Activated CD4-positive, alpha-beta memory T cell treated with anti-CD3 and anti-CD28 coated beads for 36 hours (primary cell): ENCODE measurements at regions not wholly inside any gene's neighbourhood (a gene's known extent, or its start where the extent isn't known, plus 50 kb on each side); places are given as distances from the start of the nearest gene placed in this dataset.

Experiments
- CTCF ChIA-PET: fragments of 350-600 bp; sonication (Branson Sonifier 250); formaldehyde crosslinking; loops from one replicate; lab custom pipeline; 2021; ENCODE audit warnings: antibody characterized with exemption, inconsistent platforms; lab: Charles Lee
- POLR2A ChIA-PET: fragments of 350-600 bp; sonication (Branson Sonifier 250); formaldehyde crosslinking; loops from one replicate; lab custom pipeline; 2021; ENCODE audit warnings: antibody characterized with exemption; lab: Charles Lee
- DNase-seq: peaks from one replicate; pipeline ENCODE4 v3.0.0-alpha.2; 2020
- H3K27ac Mint-ChIP-seq: one replicate; pipeline ENCODE4 v1.8.0; 2021; ENCODE audit warnings: mixed read lengths
- H3K27me3 Mint-ChIP-seq: one replicate; pipeline ENCODE4 v1.8.0; 2021; ENCODE audit warnings: mixed read lengths
- H3K36me3 Mint-ChIP-seq: one replicate; pipeline ENCODE4 v1.8.0; 2021; ENCODE audit warnings: mixed read lengths
- H3K4me1 Mint-ChIP-seq: one replicate; pipeline ENCODE4 v1.8.0; 2021; ENCODE audit warnings: low read depth, mixed read lengths
- H3K4me3 Mint-ChIP-seq: one replicate; pipeline ENCODE4 v1.8.0; 2021; ENCODE audit warnings: mild to moderate bottlenecking, mixed read lengths
- H3K9me3 Mint-ChIP-seq: one replicate; pipeline ENCODE4 v1.8.0; 2021; ENCODE audit warnings: mixed read lengths
- intact Hi-C: fragments of 100-400 bp; cut with micrococcal nuclease; formaldehyde crosslinking; loops from one replicate; pipeline ENCODE4 v1.15.1; 2023

GRCh38 chr2:41711736-41712135, 336.1 kb upstream of the PKDCC start:
- ChIA-PET CTCF (interaction anchor here (0.7 kb wide), 1 partner anchor 14 kb away, joined by 5 read pairs; no protein-coding TSS in a partner anchor), POLR2A (no interaction called here)
- no peak for DNase-seq
- no peak overlapping the region for H3K27ac Mint-ChIP-seq
- H3K4me1 Mint-ChIP-seq: peaks cover 4% of the 10 kb centered on the region
- peaks cover 3% of the 10 kb centered on the region for H3K27me3 Mint-ChIP-seq
- no peaks in the 10 kb centered on the region for H3K36me3 Mint-ChIP-seq
- no peaks in the 10 kb centered on the region for H3K9me3 Mint-ChIP-seq
- no peak overlapping the region for H3K4me3 Mint-ChIP-seq
- intact Hi-C loops: no loop called here

GRCh38 chr2:41716497-41716896, 331.3 kb upstream of the PKDCC start:
- Mint-ChIP-seq H3K27ac (no peak overlapping the region), H3K27me3 (no peaks in the 10 kb centered on the region), H3K9me3 (no peaks in the 10 kb centered on the region), H3K4me3 (no peak overlapping the region), H3K4me1 (peaks cover 6% of the 10 kb centered on the region), H3K36me3 (no peaks in the 10 kb centered on the region)
- POLR2A ChIA-PET: no interaction called here
- intact Hi-C loops: no loop called here
- no peak for DNase-seq
- CTCF ChIA-PET: no interaction called here

- Mint-ChIP-seq H3K27ac (no peak overlapping the region), H3K36me3 (no peaks in the 10 kb centered on the region), H3K27me3 (no peaks in the 10 kb centered on the region), H3K4me3 (no peak overlapping the region), H3K9me3 (no peaks in the 10 kb centered on the region), H3K4me1 (peaks cover 6% of the 10 kb centered on the region)
- ChIA-PET POLR2A (no interaction called here), CTCF (no interaction called here)
- intact Hi-C loops: no loop called here
- no peak for DNase-seq
Observed at GRCh38 chr2:41717839-41718238, 330.0 kb upstream of the PKDCC start.

DNA sequence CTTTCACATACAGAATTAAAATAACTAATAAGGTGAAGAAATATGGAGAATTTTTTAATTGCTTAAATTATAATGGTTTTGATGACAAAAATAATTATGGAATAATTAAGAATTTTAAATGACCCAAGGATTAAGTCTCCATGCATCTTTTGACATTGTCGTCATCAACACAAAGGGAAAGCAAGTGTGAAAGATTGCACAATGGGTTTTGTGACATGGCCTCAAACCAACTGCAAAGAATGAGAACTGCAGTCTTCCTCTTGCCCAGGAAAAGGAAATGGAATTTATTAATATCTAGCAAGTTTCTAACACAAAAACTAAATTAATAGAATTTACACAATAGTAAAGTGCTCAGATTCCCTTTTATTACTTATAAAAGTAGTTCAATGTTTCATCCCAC, 329.1 kb upstream of the PKDCC start:
- DNase-seq: no peak
- ChIA-PET CTCF (no interaction called here), POLR2A (no interaction called here)
- Mint-ChIP-seq H3K36me3 (no peaks in the 10 kb centered on the region), H3K27me3 (no peaks in the 10 kb centered on the region), H3K4me1 (peaks cover 6% of the 10 kb centered on the region), H3K9me3 (no peaks in the 10 kb centered on the region), H3K27ac (no peak overlapping the region), H3K4me3 (no peak overlapping the region)
- intact Hi-C loops: no loop called here

DNA sequence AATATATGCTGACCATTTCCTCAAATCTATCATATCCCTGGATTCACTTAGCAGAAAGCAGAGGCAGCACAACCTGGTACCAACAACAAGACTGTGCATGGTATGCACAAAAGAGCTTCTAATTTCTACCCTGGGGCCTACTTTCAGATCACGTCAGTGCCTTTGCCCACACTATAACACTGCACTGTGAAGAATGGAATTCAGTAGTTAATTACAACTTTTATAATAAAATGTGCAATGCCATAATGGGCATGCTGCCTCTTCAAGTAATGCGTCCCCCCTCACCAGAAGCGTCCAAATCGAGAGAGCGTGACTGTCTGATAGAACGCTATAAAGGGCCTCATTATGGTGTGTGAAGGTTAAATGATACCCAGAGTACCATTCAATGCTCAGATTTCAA, 328.1 kb upstream of the PKDCC start:
- Mint-ChIP-seq H3K9me3 (no peaks in the 10 kb centered on the region), H3K27ac (no peak overlapping the region), H3K27me3 (no peaks in the 10 kb centered on the region), H3K4me3 (no peak overlapping the region), H3K4me1 (peaks cover 6% of the 10 kb centered on the region), H3K36me3 (no peaks in the 10 kb centered on the region)
- intact Hi-C loops: no loop called here
- ChIA-PET POLR2A (no interaction called here), CTCF (no interaction called here)
- DNase-seq: no peak

GRCh38 chr2:41720331-41721251, 327.2 kb upstream of the PKDCC start:
- ChIA-PET CTCF (no interaction called here), POLR2A (no interaction called here)
- Mint-ChIP-seq H3K27me3 (no peaks in the 10 kb centered on the region), H3K4me3 (no peak overlapping the region), H3K36me3 (no peaks in the 10 kb centered on the region), H3K9me3 (no peaks in the 10 kb centered on the region), H3K27ac (no peak overlapping the region), H3K4me1 (peaks cover 6% of the 10 kb centered on the region)
- DNase-seq: no peak
- intact Hi-C loops: no loop called here

- intact Hi-C loops: no loop called here
- peaks cover 2% of the 10 kb centered on the region for H3K4me1 Mint-ChIP-seq
- DNase-seq: no peak
- H3K27me3 Mint-ChIP-seq: no peaks in the 10 kb centered on the region
- ChIA-PET POLR2A (no interaction called here), CTCF (interaction anchor here (1.0 kb wide), 1 partner anchor 24 kb away, joined by 3 read pairs; no protein-coding TSS in a partner anchor)
- no peaks in the 10 kb centered on the region for H3K9me3 Mint-ChIP-seq
- no peaks in the 10 kb centered on the region for H3K36me3 Mint-ChIP-seq
- H3K4me3 Mint-ChIP-seq: no peak overlapping the region
- no peak overlapping the region for H3K27ac Mint-ChIP-seq
Observed at GRCh38 chr2:41722668-41723369, 325.0 kb upstream of the PKDCC start.

GRCh38 chr2:41723526-41723925, 324.3 kb upstream of the PKDCC start:
- POLR2A ChIA-PET: no interaction called here
- intact Hi-C loops: no loop called here
- Mint-ChIP-seq H3K9me3 (no peaks in the 10 kb centered on the region), H3K36me3 (no peaks in the 10 kb centered on the region), H3K27ac (no peak overlapping the region), H3K4me3 (no peak overlapping the region), H3K4me1 (peaks cover 2% of the 10 kb centered on the region), H3K27me3 (no peaks in the 10 kb centered on the region)
- CTCF ChIA-PET: no interaction called here
- DNase-seq: no peak

- intact Hi-C loops: no loop called here
- no peak for DNase-seq
- H3K27me3 Mint-ChIP-seq: no peaks in the 10 kb centered on the region
- CTCF ChIA-PET: no interaction called here
- no peak overlapping the region for H3K27ac Mint-ChIP-seq
- H3K9me3 Mint-ChIP-seq: no peaks in the 10 kb centered on the region
- POLR2A ChIA-PET: no interaction called here
- H3K36me3 Mint-ChIP-seq: no peaks in the 10 kb centered on the region
- peaks cover 2% of the 10 kb centered on the region for H3K4me1 Mint-ChIP-seq
- H3K4me3 Mint-ChIP-seq: no peak overlapping the region
Observed at GRCh38 chr2:41724465-41724864, 323.4 kb upstream of the PKDCC start.

GRCh38 chr2:41725901-41726300, 321.9 kb upstream of the PKDCC start:
- Mint-ChIP-seq H3K4me1 (no peaks in the 10 kb centered on the region), H3K27me3 (peaks cover 2% of the 10 kb centered on the region), H3K27ac (no peak overlapping the region), H3K9me3 (no peaks in the 10 kb centered on the region), H3K4me3 (no peak overlapping the region), H3K36me3 (no peaks in the 10 kb centered on the region)
- no peak for DNase-seq
- intact Hi-C loops: no loop called here
- ChIA-PET POLR2A (no interaction called here), CTCF (interaction anchor here (0.8 kb wide), 1 partner anchor 15 kb away, joined by 5 read pairs; no protein-coding TSS in a partner anchor)

DNA sequence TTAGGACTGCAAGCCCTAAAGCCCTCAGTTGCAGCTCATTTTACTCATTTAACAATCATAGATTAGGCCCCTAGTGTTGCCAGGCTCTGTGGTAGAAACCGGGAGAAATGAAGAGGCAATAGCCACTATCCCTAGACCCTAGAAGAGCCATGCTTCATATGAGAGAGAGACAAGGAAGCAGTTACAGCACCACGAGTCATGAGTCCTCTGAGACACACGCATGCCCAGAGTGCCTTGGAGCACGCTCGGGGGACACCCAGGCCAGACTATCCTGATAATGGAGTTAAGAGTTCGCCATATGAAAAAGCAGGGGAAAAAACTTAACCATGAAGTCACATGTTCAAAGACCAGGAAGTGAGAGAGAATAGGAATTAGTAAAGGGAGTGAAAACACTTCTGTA, 321.5 kb upstream of the PKDCC start:
- CTCF ChIA-PET: interaction anchor here (0.8 kb wide), 1 partner anchor 15 kb away, joined by 5 read pairs; no protein-coding TSS in a partner anchor
- intact Hi-C loops: no loop called here

DNA sequence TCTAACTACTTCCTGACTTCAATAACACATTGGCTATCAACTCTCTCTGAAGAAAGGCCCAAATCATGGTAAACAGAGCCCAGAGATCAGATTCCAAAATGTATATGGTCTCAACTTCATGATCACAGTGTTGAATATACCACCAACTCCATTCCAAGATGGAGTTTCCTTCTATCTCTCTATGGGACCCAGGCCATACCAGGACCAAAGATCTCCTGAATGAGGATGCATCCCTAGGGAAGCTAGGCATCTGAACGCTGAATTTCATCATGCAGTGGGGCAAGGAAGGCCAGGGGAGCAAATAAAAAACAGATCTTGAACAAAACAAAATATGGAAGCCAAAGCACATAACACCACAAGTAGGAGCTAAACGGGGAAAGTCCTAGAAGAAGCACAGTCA, 320.7 kb upstream of the PKDCC start:
- CTCF ChIA-PET: no interaction called here
- intact Hi-C loops: no loop called here
- Mint-ChIP-seq H3K4me1 (no peaks in the 10 kb centered on the region), H3K27ac (no peak overlapping the region), H3K27me3 (peaks cover 4% of the 10 kb centered on the region), H3K36me3 (no peaks in the 10 kb centered on the region), H3K4me3 (no peak overlapping the region), H3K9me3 (no peaks in the 10 kb centered on the region)
- DNase-seq: no peak
- POLR2A ChIA-PET: no interaction called here

More for the DNA sequence above, 321.5 kb upstream of the PKDCC start:
- peaks cover 2% of the 10 kb centered on the region for H3K27me3 Mint-ChIP-seq
- POLR2A ChIA-PET: no interaction called here
- no peaks in the 10 kb centered on the region for H3K4me1 Mint-ChIP-seq
- no peak overlapping the region for H3K4me3 Mint-ChIP-seq
- DNase-seq: no peak
- H3K9me3 Mint-ChIP-seq: no peaks in the 10 kb centered on the region
- no peaks in the 10 kb centered on the region for H3K36me3 Mint-ChIP-seq
- no peak overlapping the region for H3K27ac Mint-ChIP-seq
